ENCODE measurements at regions not wholly inside any gene's neighbourhood (a gene's known extent, or its start where the extent isn't known, plus 50 kb on each side); places are given as distances from the start of the nearest gene placed in this dataset.

DNA sequence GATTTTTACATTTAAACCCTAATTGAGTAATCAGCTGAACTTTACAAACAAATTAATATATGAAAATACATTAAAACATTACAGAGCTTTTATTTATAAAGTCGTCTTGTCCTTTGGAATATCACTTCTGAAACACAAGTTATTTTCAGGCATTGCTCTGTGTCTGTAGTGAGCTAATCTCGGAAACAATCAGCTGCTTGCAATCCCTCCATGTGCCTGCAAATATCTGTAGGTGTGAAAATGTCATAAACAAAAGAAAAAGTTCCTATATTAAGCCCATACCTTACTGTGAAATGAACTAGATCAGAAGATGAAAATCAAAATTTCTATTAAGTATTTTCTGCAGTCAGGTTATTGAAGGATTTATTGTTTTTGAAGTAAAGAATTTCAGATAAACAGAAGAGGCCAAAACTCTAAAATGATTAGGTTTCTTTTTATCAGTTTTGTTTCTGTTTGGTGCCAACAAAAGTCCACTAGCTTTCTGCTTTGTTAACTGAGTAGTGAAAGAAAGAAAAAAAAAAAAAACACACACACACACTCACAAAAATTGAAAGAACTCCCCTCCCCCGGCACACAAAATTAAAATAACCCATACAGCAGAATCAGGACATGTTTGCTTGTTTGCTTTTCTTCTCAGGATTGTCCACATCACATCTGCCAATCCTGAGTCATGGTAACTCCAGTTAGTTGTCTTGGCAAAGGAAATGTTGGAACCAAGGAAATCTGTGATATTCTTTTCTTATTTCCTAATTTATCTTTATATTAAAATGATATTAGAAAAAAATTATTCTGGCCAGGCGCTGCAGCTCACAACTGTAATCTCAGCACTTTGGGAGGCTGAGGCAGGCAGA, 627.0 kb upstream of the SLC39A10 start:
- H3K36me3 ChIP-seq (ENCODE audit: low read depth, low read length): no peaks in the 10 kb centered on the region
- BruUV-seq (replicated peaks): no TSS peak
- intact Hi-C loops (cut with micrococcal nuclease): loop anchor here (10.0 kb wide), 1 partner anchor 275 kb away; no protein-coding TSS in a partner anchor
- no peaks in the 10 kb centered on the region for H3K9me3 ChIP-seq (ENCODE audit: low read length)
- H3K79me2 ChIP-seq (ENCODE audit: low read length): no peaks in the 10 kb centered on the region
- H2AFZ ChIP-seq (ENCODE audit: low read length): no peak overlapping the region
- ChIA-PET CTCF (no interaction called here), POLR2A (ENCODE audit: unreplicated experiment) (no interaction called here)
- H4K20me1 ChIP-seq (ENCODE audit: low read length): no peaks in the 10 kb centered on the region
- no peak for TF ChIP-seq EZH2 (IDR thresholded peaks at IDR 0.05; ENCODE audit: low read length, unreplicated experiment)
- TF ChIP-seq, protein P1, sequence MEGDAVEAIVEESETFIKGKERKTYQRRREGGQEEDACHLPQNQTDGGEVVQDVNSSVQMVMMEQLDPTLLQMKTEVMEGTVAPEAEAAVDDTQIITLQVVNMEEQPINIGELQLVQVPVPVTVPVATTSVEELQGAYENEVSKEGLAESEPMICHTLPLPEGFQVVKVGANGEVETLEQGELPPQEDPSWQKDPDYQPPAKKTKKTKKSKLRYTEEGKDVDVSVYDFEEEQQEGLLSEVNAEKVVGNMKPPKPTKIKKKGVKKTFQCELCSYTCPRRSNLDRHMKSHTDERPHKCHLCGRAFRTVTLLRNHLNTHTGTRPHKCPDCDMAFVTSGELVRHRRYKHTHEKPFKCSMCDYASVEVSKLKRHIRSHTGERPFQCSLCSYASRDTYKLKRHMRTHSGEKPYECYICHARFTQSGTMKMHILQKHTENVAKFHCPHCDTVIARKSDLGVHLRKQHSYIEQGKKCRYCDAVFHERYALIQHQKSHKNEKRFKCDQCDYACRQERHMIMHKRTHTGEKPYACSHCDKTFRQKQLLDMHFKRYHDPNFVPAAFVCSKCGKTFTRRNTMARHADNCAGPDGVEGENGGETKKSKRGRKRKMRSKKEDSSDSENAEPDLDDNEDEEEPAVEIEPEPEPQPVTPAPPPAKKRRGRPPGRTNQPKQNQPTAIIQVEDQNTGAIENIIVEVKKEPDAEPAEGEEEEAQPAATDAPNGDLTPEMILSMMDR (conservative IDR thresholded peaks at IDR 0.05; ENCODE audit: low read depth, low read length): no peak
- TF ChIP-seq EZH2phosphoT487 (IDR thresholded peaks at IDR 0.05; ENCODE audit: borderline replicate concordance, low read length): no peak
- no peak overlapping the region for H3K4me2 ChIP-seq (ENCODE audit: low read length)
- peak; percentile 27 for DNase-seq
- no peaks in the 10 kb centered on the region for H3F3A ChIP-seq (ENCODE audit: low read length, unreplicated experiment)
- ATAC-seq: peak; percentile 61
- H3K27me3 ChIP-seq (ENCODE audit: low read length): no peaks in the 10 kb centered on the region
- 0 out of 2 replicates have a peak, but pooled peaks cover 11% of the 10 kb centered on the region for H3K4me1 ChIP-seq (ENCODE audit: insufficient read depth, low read length)
- H3K9me2 ChIP-seq (replicated peaks; ENCODE audit: low read length): no peaks in the 10 kb centered on the region
- H3K9ac ChIP-seq (ENCODE audit: low read length): no peak overlapping the region
- H3K4me3 ChIP-seq (ENCODE audit: low read length): no peak overlapping the region
- no peak overlapping the region for H3K27ac ChIP-seq (ENCODE audit: low read length)

DNA sequence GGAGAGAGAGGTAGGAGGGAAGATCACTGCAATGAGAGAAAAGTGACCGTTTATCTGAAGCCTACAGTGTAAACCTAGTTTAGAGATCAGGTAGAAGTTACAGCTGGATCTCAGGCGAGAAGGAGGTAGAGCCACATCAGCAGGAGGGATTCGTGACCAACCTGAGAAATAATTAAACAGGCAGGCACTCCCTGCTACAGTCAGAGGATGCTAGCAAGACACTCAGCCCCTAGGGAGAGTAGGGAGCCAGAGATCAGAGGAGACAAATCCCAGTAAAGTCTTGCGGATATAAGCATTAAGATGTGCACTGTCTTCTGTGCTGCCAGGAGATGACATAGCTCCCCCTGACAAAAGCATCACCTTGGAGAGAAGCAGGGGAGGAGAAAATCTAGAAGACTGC, 629.1 kb upstream of the SLC39A10 start:
- no peaks in the 10 kb centered on the region for H3K9me2 ChIP-seq (replicated peaks; ENCODE audit: low read length)
- no peaks in the 10 kb centered on the region for H3K9me3 ChIP-seq (ENCODE audit: low read length)
- H3K9ac ChIP-seq (ENCODE audit: low read length): no peak overlapping the region
- ATAC-seq (no peak), DNase-seq (no peak)
- POLR2A ChIA-PET (ENCODE audit: unreplicated experiment): no interaction called here
- H3F3A ChIP-seq (ENCODE audit: low read length, unreplicated experiment): no peaks in the 10 kb centered on the region
- TF ChIP-seq EZH2 (IDR thresholded peaks at IDR 0.05; ENCODE audit: low read length, unreplicated experiment): no peak
- no peak for TF ChIP-seq EZH2phosphoT487 (IDR thresholded peaks at IDR 0.05; ENCODE audit: borderline replicate concordance, low read length)
- TF ChIP-seq, protein P1 (conservative IDR thresholded peaks at IDR 0.05; ENCODE audit: low read depth, low read length): no peak
- H2AFZ ChIP-seq (ENCODE audit: low read length): no peak overlapping the region
- no peaks in the 10 kb centered on the region for H3K79me2 ChIP-seq (ENCODE audit: low read length)
- no peaks in the 10 kb centered on the region for H3K36me3 ChIP-seq (ENCODE audit: low read depth, low read length)
- CTCF ChIA-PET: no interaction called here
- no peaks in the 10 kb centered on the region for H4K20me1 ChIP-seq (ENCODE audit: low read length)
- H3K4me3 ChIP-seq (ENCODE audit: low read length): no peak overlapping the region
- intact Hi-C loops (cut with micrococcal nuclease): no loop called here
- H3K4me1 ChIP-seq (ENCODE audit: insufficient read depth, low read length): 0 out of 2 replicates have a peak, but pooled peaks cover 11% of the 10 kb centered on the region
- no peaks in the 10 kb centered on the region for H3K27me3 ChIP-seq (ENCODE audit: low read length)
- BruUV-seq (replicated peaks): no TSS peak
- no peak overlapping the region for H3K27ac ChIP-seq (ENCODE audit: low read length)
- H3K4me2 ChIP-seq (ENCODE audit: low read length): no peak overlapping the region

DNA sequence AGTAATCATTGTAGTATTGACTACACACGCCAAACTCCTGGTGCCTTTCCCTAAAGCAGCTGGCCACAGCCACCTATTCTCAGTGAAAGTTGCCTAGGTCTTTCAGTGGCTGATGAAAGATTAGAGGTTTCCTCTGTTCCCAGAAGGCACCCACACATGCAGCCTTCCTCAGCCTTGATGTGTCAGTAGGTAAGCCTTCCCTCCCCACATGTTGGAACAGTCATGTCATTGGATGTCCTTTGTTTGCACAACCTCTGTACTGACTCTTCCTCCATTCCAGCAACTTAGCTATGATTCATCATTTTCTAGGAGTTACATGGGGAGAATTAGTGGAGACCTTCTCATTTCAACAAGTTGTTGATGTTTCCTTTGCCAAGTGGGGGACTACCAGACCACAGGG, 630.8 kb upstream of the SLC39A10 start:
- CTCF ChIA-PET: no interaction called here

More for the DNA sequence above, 630.8 kb upstream of the SLC39A10 start:
- ATAC-seq (peak; percentile 81), DNase-seq (peak; percentile 55)
- Histone ChIP-seq H3K79me2 (ENCODE audit: low read length) (no peaks in the 10 kb centered on the region), H3K9me3 (ENCODE audit: low read length) (no peaks in the 10 kb centered on the region), H3K4me2 (ENCODE audit: low read length) (peak overlapping the region; percentile 21; the same call in 1 of the 2 replicates), H3K9me2 (replicated peaks; ENCODE audit: low read length) (no peaks in the 10 kb centered on the region), H3F3A (ENCODE audit: low read length, unreplicated experiment) (no peaks in the 10 kb centered on the region), H3K27ac (ENCODE audit: low read length) (no peak overlapping the region), H4K20me1 (ENCODE audit: low read length) (no peaks in the 10 kb centered on the region), H3K27me3 (ENCODE audit: low read length) (no peaks in the 10 kb centered on the region), H3K9ac (ENCODE audit: low read length) (no peak overlapping the region), H3K4me3 (ENCODE audit: low read length) (no peak overlapping the region), H3K36me3 (ENCODE audit: low read depth, low read length) (no peaks in the 10 kb centered on the region), H3K4me1 (ENCODE audit: insufficient read depth, low read length) (0 out of 2 replicates have a peak, but pooled peaks cover 11% of the 10 kb centered on the region), H2AFZ (ENCODE audit: low read length) (peak overlapping the region; percentile 46)
- intact Hi-C loops (cut with micrococcal nuclease): no loop called here
- TF ChIP-seq, protein P1 (conservative IDR thresholded peaks at IDR 0.05; ENCODE audit: low read depth, low read length): no peak
- no peak for TF ChIP-seq EZH2phosphoT487 (IDR thresholded peaks at IDR 0.05; ENCODE audit: borderline replicate concordance, low read length)
- no peak for TF ChIP-seq EZH2 (IDR thresholded peaks at IDR 0.05; ENCODE audit: low read length, unreplicated experiment)
- no TSS peak for BruUV-seq (replicated peaks)
- POLR2A ChIA-PET (ENCODE audit: unreplicated experiment): no interaction called here
